Aorta (tissue), 5 donors: ENCODE measurements at regions not wholly inside any gene's neighbourhood (a gene's known extent, or its start where the extent isn't known, plus 50 kb on each side); places are given as distances from the start of the nearest gene placed in this dataset.
"Not testable (repeated sequence)": the region's sequence is repeated elsewhere in the genome, so short reads cannot be mapped to it uniquely, and the experiment has no call there.

Experiments
- ATAC-seq: fragments of 200-7000 bp; cut with Tn5 transposase; one replicate; pipeline ENCODE4 v1.9.1; 2022; ENCODE audit warnings: moderate library complexity; ENCODE audit not compliant: low FRiP score
- DNase-seq, 2 donors: peaks; one replicate each; pipeline ENCODE4 v3.0.0-alpha.2; 2020
- H3K27ac ChIP-seq, 2 donors: one replicate each; pipeline ENCODE4 v1.5.1; 2013; ENCODE audit warnings: low read length in 2 of 2, mild to moderate bottlenecking in 2 of 2, moderate library complexity in 2 of 2, control low read depth in 1 of 2, inconsistent platforms in 1 of 2, low read depth in 1 of 2
- H3K27me3 ChIP-seq, 2 donors: one replicate each; pipeline ENCODE4 v1.6.1; 2013; ENCODE audit warnings: control low read depth in 1 of 2, low read length in 1 of 2, mild to moderate bottlenecking in 1 of 2, moderate library complexity in 1 of 2; ENCODE audit not compliant: insufficient read depth in 2 of 2, control insufficient read depth in 1 of 2
- H3K36me3 ChIP-seq, 2 donors: one replicate each; pipeline ENCODE4 v1.6.1; 2013; ENCODE audit warnings: control low read depth in 1 of 2, low read length in 1 of 2, mild to moderate bottlenecking in 1 of 2; ENCODE audit not compliant: insufficient read depth in 2 of 2, control insufficient read depth in 1 of 2
- H3K4me1 ChIP-seq, 2 donors: one replicate each; pipeline ENCODE4 v1.6.1; 2013; ENCODE audit warnings: low read length in 2 of 2, control low read depth in 1 of 2, mild to moderate bottlenecking in 1 of 2, moderate library complexity in 1 of 2; ENCODE audit not compliant: insufficient read depth in 2 of 2, control insufficient read depth in 1 of 2
- H3K4me3 ChIP-seq, 2 donors: one replicate each; pipeline ENCODE4 v1.5.1; 2013; ENCODE audit warnings: low read length in 2 of 2, control low read depth in 1 of 2, mild to moderate bottlenecking in 1 of 2
- H3K9me3 ChIP-seq: one replicate; pipeline ENCODE4 v1.6.1; 2013; ENCODE audit warnings: mild to moderate bottlenecking, low read length; ENCODE audit not compliant: control insufficient read depth
- WGBS, 2 donors: extraction: QIAGEN DNeasy Blood & Tissue Kit; methylation state at CpG; one replicate each; pipeline ENCODE4 v1.1.7; 2013; 5-methylcytosine and 5-hydroxymethylcytosine counted together
- intact Hi-C, 2 donors: fragments of 100-400 bp; cut with DNase I; formaldehyde crosslinking; loops; one replicate each; pipeline versions ENCODE4 v1.14.2 to v1.15.0; 2022
- donor health status: healthy with polysubstance abuse.
- donor health status: Bipolar disorder and iron deficiency.
- donor health status: DM: no; HTN: no; CAD: no.
- donor health status: DM: no; HTN: no; CAD: no.
- donor health status: DM: yes; HTN: yes; CAD: no.

- DNase-seq, result no peak
- Histone ChIP-seq H3K36me3 (no peaks in the 10 kb centered on the region), H3K4me1 (no peaks in the 10 kb centered on the region), H3K4me3 (no peak overlapping the region), H3K27ac (no peak overlapping the region), H3K27me3 (no peaks in the 10 kb centered on the region), H3K9me3 (no peaks in the 10 kb centered on the region)
- intact Hi-C loops, result no loop called here
- WGBS, 2 donors, result 79 to 87% methylated on average over 2 of the region's 2 CpGs
- ATAC-seq, result no peak
Measured at GRCh38 chr10:80856186-80856585, 318.5 kb downstream of the SH2D4B start.

DNA sequence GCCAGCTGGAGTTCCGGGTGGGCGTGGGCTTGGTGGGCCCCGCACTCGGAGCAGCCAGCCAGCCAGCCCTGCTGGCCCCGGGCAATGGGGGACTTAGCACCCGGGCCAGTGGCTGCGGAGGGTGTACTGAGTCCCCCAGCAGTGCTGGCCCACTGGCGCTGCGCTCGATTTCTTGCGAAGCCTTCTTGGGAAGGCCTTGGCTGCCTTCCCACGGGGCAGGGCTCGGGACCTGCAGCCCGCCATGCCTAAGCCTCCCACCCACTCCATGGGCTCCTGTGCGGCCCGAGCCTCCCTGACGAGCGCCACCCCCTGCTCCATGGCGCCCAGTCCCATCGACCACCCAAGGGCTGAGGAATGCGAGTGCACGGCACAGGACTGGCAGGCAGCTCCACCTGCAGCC, 321.6 kb downstream of the SH2D4B start:
- not testable (repeated sequence) for H3K4me3 ChIP-seq, ATAC-seq
- WGBS, 2 donors, result 94 to 95% methylated on average over 19 to 22 of the region's 22 CpGs

GRCh38 chr10:80860719-80861118, 323.0 kb downstream of the SH2D4B start:
- Histone ChIP-seq H3K36me3 (no peaks in the 10 kb centered on the region), H3K27me3 (no peaks in the 10 kb centered on the region), H3K27ac (no peak overlapping the region), H3K9me3 (no peaks in the 10 kb centered on the region), H3K4me3 (no peak overlapping the region), H3K4me1 (no peaks in the 10 kb centered on the region)
- 62 to 66% methylated on average over 1 of the region's 1 CpG for WGBS, 2 donors
- ATAC-seq (no peak), DNase-seq (no peak)
- intact Hi-C loops, result no loop called here

More for the DNA sequence above, 321.6 kb downstream of the SH2D4B start:
- H3K36me3 ChIP-seq, H3K27me3 ChIP-seq, intact Hi-C loops, H3K4me1 ChIP-seq, H3K27ac ChIP-seq, DNase-seq, H3K9me3 ChIP-seq: not testable (repeated sequence)

DNA sequence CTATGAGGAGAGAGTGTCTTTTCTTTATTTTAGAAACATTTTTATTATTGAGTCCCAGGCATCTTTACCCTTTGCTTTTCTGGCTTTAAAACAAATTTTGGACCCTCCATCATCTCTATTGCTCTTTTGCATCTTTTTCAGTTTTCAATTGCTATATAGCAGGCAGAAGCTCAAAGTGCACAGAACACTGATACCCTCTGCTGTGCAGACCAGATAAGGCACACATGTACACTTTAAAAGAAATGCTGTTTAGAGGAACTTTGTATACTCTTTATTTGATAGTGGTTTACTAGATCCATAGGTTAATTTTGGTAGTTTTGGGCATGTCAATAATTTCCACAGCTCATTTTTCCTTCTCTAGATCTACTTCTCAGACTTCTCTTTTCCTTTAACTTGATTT, 324.2 kb downstream of the SH2D4B start:
- H3K36me3 ChIP-seq, result no peaks in the 10 kb centered on the region
- intact Hi-C loops, result no loop called here
- ATAC-seq, result no peak

GRCh38 chr10:80870282-80870681, 332.6 kb downstream of the SH2D4B start:
- no peaks in the 10 kb centered on the region for H3K27me3 ChIP-seq
- no peak overlapping the region for H3K27ac ChIP-seq
- intact Hi-C loops, result no loop called here
- H3K36me3 ChIP-seq, result no peaks in the 10 kb centered on the region
- DNase-seq, result no peak
- H3K9me3 ChIP-seq, result no peaks in the 10 kb centered on the region
- no peak overlapping the region for H3K4me3 ChIP-seq
- 82 to 83% methylated on average over 1 of the region's 1 CpG for WGBS, 2 donors
- ATAC-seq, result no peak
- H3K4me1 ChIP-seq, result no peaks in the 10 kb centered on the region

More for the DNA sequence above, 324.2 kb downstream of the SH2D4B start:
- H3K27me3 ChIP-seq, result no peaks in the 10 kb centered on the region
- H3K9me3 ChIP-seq, result no peaks in the 10 kb centered on the region
- H3K4me3 ChIP-seq, result no peak overlapping the region
- no peak overlapping the region for H3K27ac ChIP-seq
- DNase-seq, result no peak
- H3K4me1 ChIP-seq, result no peaks in the 10 kb centered on the region

DNA sequence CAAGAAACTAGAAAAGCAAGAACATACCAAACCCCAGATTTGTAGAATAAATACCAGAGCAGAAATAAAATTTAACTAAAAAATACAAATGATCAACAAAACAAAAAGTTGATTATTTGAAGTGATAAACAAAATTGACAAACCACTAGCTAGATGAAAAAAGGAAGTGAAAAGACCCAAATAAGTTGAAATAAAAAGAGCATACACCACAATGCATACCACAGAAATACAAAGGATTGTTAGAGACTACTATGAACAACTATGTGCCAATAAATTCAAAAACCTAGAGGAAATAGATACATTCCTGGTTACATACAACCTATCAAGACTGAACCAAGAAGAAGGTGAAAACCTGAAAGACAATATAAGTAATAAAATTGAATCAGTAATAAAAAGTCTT, 333.4 kb downstream of the SH2D4B start:
- Histone ChIP-seq H3K27ac (no peak overlapping the region), H3K4me1 (no peaks in the 10 kb centered on the region), H3K9me3 (no peaks in the 10 kb centered on the region), H3K4me3 (no peak overlapping the region), H3K27me3 (no peaks in the 10 kb centered on the region), H3K36me3 (no peaks in the 10 kb centered on the region)
- intact Hi-C loops, result no loop called here
- ATAC-seq, result no peak
- DNase-seq, result no peak

- DNase-seq (no peak), ATAC-seq (no peak)
- Histone ChIP-seq H3K4me3 (no peak overlapping the region), H3K27me3 (no peaks in the 10 kb centered on the region), H3K4me1 (no peaks in the 10 kb centered on the region), H3K36me3 (no peaks in the 10 kb centered on the region), H3K27ac (no peak overlapping the region), H3K9me3 (no peaks in the 10 kb centered on the region)
- intact Hi-C loops, result no loop called here
- WGBS, 2 donors, result 87% methylated on average over 1 of the region's 1 CpG
Measured at GRCh38 chr10:80878330-80878729, 340.6 kb downstream of the SH2D4B start.

GRCh38 chr10:80890146-80890545, 352.4 kb downstream of the SH2D4B start:
- ATAC-seq (no peak), DNase-seq (no peak)
- no peak overlapping the region for H3K27ac ChIP-seq
- no peak overlapping the region for H3K4me3 ChIP-seq
- no peaks in the 10 kb centered on the region for H3K36me3 ChIP-seq
- H3K4me1 ChIP-seq, result no peaks in the 10 kb centered on the region
- intact Hi-C loops, result no loop called here
- 66 to 79% methylated on average over 1 of the region's 1 CpG for WGBS, 2 donors
- no peaks in the 10 kb centered on the region for H3K27me3 ChIP-seq
- H3K9me3 ChIP-seq, result no peaks in the 10 kb centered on the region

DNA sequence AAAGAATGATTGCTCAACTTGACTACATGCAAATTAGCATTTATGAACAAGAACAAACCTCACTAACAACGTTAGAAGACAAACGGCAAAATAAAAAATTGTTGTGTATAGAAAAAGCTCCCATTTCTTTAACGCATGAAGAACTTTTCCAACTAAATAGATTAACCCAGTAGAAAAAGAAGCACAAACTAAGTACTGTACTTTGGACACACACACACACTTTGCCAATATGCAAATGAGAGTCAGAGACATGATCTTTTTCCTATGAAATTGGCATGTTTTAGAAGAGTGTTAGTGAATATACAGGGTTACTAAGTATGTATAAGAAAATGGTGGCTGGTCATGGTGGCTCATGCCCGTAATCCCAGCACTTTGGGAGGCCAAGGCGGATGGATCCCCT, 355.6 kb downstream of the SH2D4B start:
- Histone ChIP-seq H3K9me3 (no peaks in the 10 kb centered on the region), H3K36me3 (no peaks in the 10 kb centered on the region), H3K27me3 (no peaks in the 10 kb centered on the region), H3K4me1 (no peaks in the 10 kb centered on the region), H3K27ac (no peak overlapping the region), H3K4me3 (no peak overlapping the region)
- intact Hi-C loops, result no loop called here
- ATAC-seq (no peak), DNase-seq (no peak)
- 85 to 88% methylated on average over 5 of the region's 5 CpGs for WGBS, 2 donors
